ENCODE measurements at regions not wholly inside any gene's neighbourhood (a gene's known extent, or its start where the extent isn't known, plus 50 kb on each side); places are given as distances from the start of the nearest gene placed in this dataset.

DNA sequence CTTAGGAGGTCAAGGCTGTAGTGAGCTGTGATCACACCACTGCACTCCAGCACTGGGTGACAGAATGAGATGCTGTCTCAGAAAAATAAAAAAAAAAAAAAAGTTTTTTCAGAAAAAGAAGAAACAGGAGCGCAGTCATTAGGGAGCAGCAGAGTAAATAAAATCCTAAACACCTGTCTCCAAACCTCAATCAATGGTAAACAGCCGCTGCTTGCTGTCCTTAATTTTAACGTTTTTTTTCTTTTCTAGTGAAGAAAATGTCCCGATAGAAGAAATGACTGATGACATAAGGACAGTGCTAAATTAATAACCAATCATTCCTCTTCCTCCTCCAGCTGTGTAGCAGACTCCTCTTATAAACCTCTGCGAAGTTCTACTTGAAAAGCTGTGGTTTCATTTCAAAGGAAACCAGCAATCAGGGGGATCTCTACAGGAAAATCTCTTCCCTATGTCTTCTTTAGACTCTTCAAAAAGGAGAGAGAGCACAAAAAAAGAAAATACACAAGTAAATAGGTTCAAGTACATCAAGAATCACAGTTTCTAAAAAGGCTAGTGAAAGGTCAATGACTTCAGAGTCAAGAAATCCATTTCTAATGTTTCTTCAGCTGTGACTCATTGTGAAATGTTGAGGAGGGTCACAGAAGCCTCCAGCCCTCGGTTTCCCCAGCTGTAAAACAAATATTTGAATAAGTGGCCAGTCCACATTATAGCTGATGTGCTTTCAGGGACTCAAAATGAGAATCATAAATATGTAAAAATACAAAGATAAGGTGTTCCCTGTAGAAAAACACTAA, 127.6 kb downstream of the TMCO5A start:
- TF ChIP-seq, protein P1, sequence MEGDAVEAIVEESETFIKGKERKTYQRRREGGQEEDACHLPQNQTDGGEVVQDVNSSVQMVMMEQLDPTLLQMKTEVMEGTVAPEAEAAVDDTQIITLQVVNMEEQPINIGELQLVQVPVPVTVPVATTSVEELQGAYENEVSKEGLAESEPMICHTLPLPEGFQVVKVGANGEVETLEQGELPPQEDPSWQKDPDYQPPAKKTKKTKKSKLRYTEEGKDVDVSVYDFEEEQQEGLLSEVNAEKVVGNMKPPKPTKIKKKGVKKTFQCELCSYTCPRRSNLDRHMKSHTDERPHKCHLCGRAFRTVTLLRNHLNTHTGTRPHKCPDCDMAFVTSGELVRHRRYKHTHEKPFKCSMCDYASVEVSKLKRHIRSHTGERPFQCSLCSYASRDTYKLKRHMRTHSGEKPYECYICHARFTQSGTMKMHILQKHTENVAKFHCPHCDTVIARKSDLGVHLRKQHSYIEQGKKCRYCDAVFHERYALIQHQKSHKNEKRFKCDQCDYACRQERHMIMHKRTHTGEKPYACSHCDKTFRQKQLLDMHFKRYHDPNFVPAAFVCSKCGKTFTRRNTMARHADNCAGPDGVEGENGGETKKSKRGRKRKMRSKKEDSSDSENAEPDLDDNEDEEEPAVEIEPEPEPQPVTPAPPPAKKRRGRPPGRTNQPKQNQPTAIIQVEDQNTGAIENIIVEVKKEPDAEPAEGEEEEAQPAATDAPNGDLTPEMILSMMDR (IDR thresholded peaks at IDR 0.05; ENCODE audit: insufficient read depth, low read length, poor library complexity, severe bottlenecking) = no peak
- no peak for TF ChIP-seq EZH2phosphoT487 (conservative IDR thresholded peaks at IDR 0.05; ENCODE audit: low read length)
